ENCODE measurements at regions not wholly inside any gene's neighbourhood (a gene's known extent, or its start where the extent isn't known, plus 50 kb on each side); places are given as distances from the start of the nearest gene placed in this dataset.

DNA sequence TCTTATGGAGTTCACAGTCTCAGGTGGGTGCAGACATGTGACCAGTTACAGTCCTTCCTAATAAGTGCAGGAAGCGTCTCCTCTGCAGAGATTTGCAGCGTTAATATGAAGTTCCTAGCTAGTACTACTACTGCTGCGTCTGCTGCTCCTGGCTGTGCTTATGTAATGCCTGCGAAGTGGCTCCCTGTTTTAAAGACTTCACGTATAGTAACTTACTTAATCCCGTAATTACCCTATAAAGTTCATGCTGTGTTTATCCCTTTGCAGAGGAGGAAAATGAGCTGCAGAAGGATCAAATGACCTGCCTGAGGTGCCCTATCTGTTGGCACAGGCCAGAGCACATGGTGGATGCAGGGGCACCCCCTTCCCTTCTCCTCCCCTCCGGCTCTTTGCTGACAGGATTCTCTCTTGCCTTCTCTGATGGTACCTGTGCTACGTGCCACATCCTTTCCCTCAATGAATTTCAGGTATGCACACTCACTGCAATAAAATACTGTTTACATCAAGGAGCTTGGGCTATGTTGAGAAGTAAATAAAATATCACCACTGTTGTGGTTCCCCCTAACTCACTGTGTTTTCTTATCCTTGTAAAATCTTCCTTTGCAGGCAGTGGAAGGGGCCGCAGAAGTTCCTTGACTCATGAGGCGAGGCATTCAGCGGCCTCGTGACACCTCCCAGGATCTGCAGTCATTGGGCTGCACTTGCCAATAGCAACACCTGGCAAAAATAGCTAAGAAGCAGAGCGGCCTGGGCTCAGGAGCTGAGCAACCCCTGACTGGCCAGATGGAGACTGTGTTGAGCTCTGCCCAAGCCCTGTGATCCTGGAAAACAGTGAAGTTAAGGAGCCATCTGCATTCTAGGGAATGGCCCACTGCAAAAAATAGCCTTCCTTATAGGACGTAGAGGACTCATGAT, 188.9 kb upstream of the ATP10A start:
- TF ChIP-seq GATA2 (IDR thresholded peaks at IDR 0.05; ENCODE audit: low read depth, low read length) (no peak), GATA3 (IDR thresholded peaks at IDR 0.05; ENCODE audit: low read depth, low read length) (no peak)

Measured in SH-SY5Y (cell line).